CD14-positive monocyte (primary cell): ENCODE measurements at regions not wholly inside any gene's neighbourhood (a gene's known extent, or its start where the extent isn't known, plus 50 kb on each side); places are given as distances from the start of the nearest gene placed in this dataset.

Experiments used
- DNase-seq, 3 donors: peaks; one replicate each; pipeline ENCODE4 v3.0.0-alpha.2; 2011 to 2022
- H2AFZ ChIP-seq: 2 replicates; pipeline ENCODE4 v1.6.0; 2012; ENCODE audit warnings: mild to moderate bottlenecking, low read depth, low read length, inconsistent platforms; ENCODE audit not compliant: insufficient read depth, poor library complexity, severe bottlenecking
- H3K27ac ChIP-seq, 2 donors: 1 replicate in 1 of 2; 2 replicates in 1 of 2; pipeline ENCODE4 v1.5.1; 2012 to 2013; ENCODE audit warnings: low read length in 2 of 2, control low read depth in 1 of 2, inconsistent platforms in 1 of 2, low read depth in 1 of 2, mild to moderate bottlenecking in 1 of 2
- H3K27me3 ChIP-seq, 2 donors: one replicate each; pipeline versions ENCODE4 v1.6.0 to v1.6.1; 2011 to 2013; ENCODE audit warnings: low read length in 2 of 2; ENCODE audit not compliant: control insufficient read depth in 2 of 2, insufficient read depth in 2 of 2
- H3K36me3 ChIP-seq, 2 donors: replicated peaks in 1 of 2; 1 replicate in 1 of 2; 2 replicates in 1 of 2; pipeline versions ENCODE4 v1.5.1 to v1.6.1; 2012 to 2013; ENCODE audit warnings: low read length in 2 of 2, control low read depth in 1 of 2, inconsistent platforms in 1 of 2, mild to moderate bottlenecking in 1 of 2; ENCODE audit not compliant: insufficient read depth in 2 of 2, control insufficient read depth in 1 of 2
- H3K4me1 ChIP-seq, 2 donors: 1 replicate in 1 of 2; 2 replicates in 1 of 2; pipeline versions ENCODE4 v1.5.1 to v1.6.1; 2012 to 2013; ENCODE audit warnings: low read length in 2 of 2, control low read depth in 1 of 2, inconsistent platforms in 1 of 2, mild to moderate bottlenecking in 1 of 2, moderate library complexity in 1 of 2; ENCODE audit not compliant: insufficient read depth in 2 of 2, control insufficient read depth in 1 of 2
- H3K4me2 ChIP-seq: replicated peaks from 2 replicates; pipeline ENCODE3; 2012; ENCODE audit warnings: low read length, moderate library complexity, mild to moderate bottlenecking; ENCODE audit not compliant: poor library complexity, severe bottlenecking; ENCODE audit errors: extremely low read depth
- H3K4me3 ChIP-seq, 3 experiments: fragments of 200-600 bp in 1 of 3; sonication (generic) in 1 of 3; replicated peaks in 1 of 3; 1 replicate in 2 of 3; 2 replicates in 1 of 3; pipeline ENCODE4 v1.5.1; 2011 to 2013; ENCODE audit warnings: low read length in 3 of 3, mild to moderate bottlenecking in 3 of 3, control low read depth in 2 of 3, low read depth in 2 of 3, inconsistent platforms in 1 of 3, moderate library complexity in 1 of 3
- H3K79me2 ChIP-seq: 2 replicates; pipeline ENCODE4 v1.6.0; 2012; ENCODE audit warnings: mild to moderate bottlenecking, control low read depth, inconsistent platforms, low read length, moderate library complexity; ENCODE audit not compliant: insufficient read depth
- H3K9ac ChIP-seq: 2 replicates; pipeline ENCODE4 v1.6.0; 2017; ENCODE audit warnings: low read length, mild to moderate bottlenecking; ENCODE audit not compliant: insufficient read depth, poor library complexity, severe bottlenecking
- H3K9me3 ChIP-seq, 2 donors: replicated peaks in 1 of 2; 1 replicate in 1 of 2; 2 replicates in 1 of 2; pipeline versions ENCODE4 v1.5.1 to v1.6.1; 2012 to 2013; ENCODE audit warnings: low read length in 2 of 2, control low read depth in 1 of 2; ENCODE audit not compliant: control insufficient read depth in 1 of 2, insufficient read depth in 1 of 2
- H4K20me1 ChIP-seq: 2 replicates; pipeline ENCODE4 v1.6.0; 2012; ENCODE audit warnings: mild to moderate bottlenecking, low read length, control low read depth, moderate library complexity; ENCODE audit not compliant: insufficient read depth
- H3K27ac Mint-ChIP-seq, 7 donors: one replicate each; pipeline ENCODE4 v1.8.0; 2020; ENCODE audit warnings: mild to moderate bottlenecking in 7 of 7, mixed read lengths in 7 of 7, moderate library complexity in 6 of 7, inconsistent platforms in 2 of 7
- H3K27me3 Mint-ChIP-seq, 3 donors: one replicate each; pipeline ENCODE4 v1.8.0; 2021 to 2022; ENCODE audit warnings: low read depth in 3 of 3, mild to moderate bottlenecking in 3 of 3, mixed read lengths in 3 of 3, moderate library complexity in 3 of 3, inconsistent platforms in 1 of 3
- H3K36me3 Mint-ChIP-seq, 2 donors: one replicate each; pipeline ENCODE4 v1.8.0; 2020; ENCODE audit warnings: mixed read lengths in 2 of 2, inconsistent platforms in 1 of 2, mild to moderate bottlenecking in 1 of 2
- H3K4me1 Mint-ChIP-seq: one replicate; pipeline ENCODE4 v1.8.0; 2020; ENCODE audit warnings: mild to moderate bottlenecking, mixed read lengths
- H3K4me3 Mint-ChIP-seq, 2 donors: one replicate each; pipeline ENCODE4 v1.8.0; 2020; ENCODE audit warnings: mild to moderate bottlenecking in 2 of 2, mixed read lengths in 2 of 2, moderate library complexity in 1 of 2
- H3K9me3 Mint-ChIP-seq, 7 donors: one replicate each; pipeline ENCODE4 v1.8.0; 2020 to 2022; ENCODE audit warnings: mixed read lengths in 7 of 7, mild to moderate bottlenecking in 6 of 7, moderate library complexity in 6 of 7, inconsistent platforms in 2 of 7
- CTCF ChIP-seq: fragments of 200-600 bp; IDR thresholded peaks from one replicate; pipeline ENCODE4 v1.8.0; 2022; ENCODE audit warnings: antibody characterized with exemption, mild to moderate bottlenecking
- WGBS: methylation state at CpG from one replicate; pipeline ENCODE4 v1.1.5; 2013; ENCODE audit warnings: missing lambda C conversion rate; ENCODE audit not compliant: insufficient coverage; 5-methylcytosine and 5-hydroxymethylcytosine counted together
- intact Hi-C, 2 donors: fragments of 100-400 bp; cut with micrococcal nuclease; formaldehyde crosslinking; loops; one replicate each; pipeline versions ENCODE4 v1.15.0 to v1.15.1; 2023

DNA sequence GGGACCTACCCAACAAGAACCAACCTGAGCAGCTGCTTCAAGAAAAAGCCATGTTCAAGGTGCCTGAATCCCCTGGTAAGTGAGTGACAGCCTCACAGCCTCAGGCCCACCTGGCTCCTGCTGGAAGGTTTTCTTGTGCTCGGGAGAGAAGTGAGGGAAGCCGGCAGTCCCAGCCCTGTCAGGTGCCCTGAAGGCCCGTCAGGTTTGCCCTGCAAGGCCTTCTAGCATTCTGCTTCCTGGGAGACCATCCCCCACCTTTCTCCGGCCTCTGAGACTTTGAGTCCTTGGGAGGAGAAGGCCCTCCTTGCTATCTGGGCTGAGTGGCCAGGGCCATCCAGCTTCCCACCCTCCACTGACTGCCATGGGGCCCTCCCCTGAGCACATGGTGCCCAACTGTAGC is 166.7 kb upstream of the ZNF267 start:
- Histone ChIP-seq H2AFZ (no peak overlapping the region), H3K27ac (no peak overlapping the region), H3K4me1 (peaks cover under 1% of the 10 kb centered on the region in 2 donors), H3K79me2 (no peaks in the 10 kb centered on the region), H3K27me3 (peaks cover 0 to 8% of the 10 kb centered on the region in 2 donors), H3K9ac (no peak overlapping the region), H3K4me2 (no peak overlapping the region), H4K20me1 (no peaks in the 10 kb centered on the region), H3K36me3 (no peaks in the 10 kb centered on the region), H3K4me3 (no peak overlapping the region), H3K9me3 (no peaks in the 10 kb centered on the region)
- peaks cover 0 to 6% (median 3%) of the 10 kb centered on the region in 7 donors for H3K9me3 Mint-ChIP-seq
- no peak overlapping the region for H3K4me3 Mint-ChIP-seq
- TF ChIP-seq CTCF = no peak
- H3K27me3 Mint-ChIP-seq = peaks cover 8 to 18% (median 13%) of the 10 kb centered on the region in 3 donors
- H3K36me3 Mint-ChIP-seq = peaks cover 0 to 6% of the 10 kb centered on the region in 2 donors
- 87% methylated on average over 3 of the region's 4 CpGs for WGBS
- H3K4me1 Mint-ChIP-seq = no peaks in the 10 kb centered on the region
- intact Hi-C loops = no loop called here
- no peak overlapping the region for H3K27ac Mint-ChIP-seq
- no peak for DNase-seq

- DNase-seq = no peak
- H3K9ac ChIP-seq = no peak overlapping the region
- H3K27ac Mint-ChIP-seq = no peak overlapping the region
These were observed 165.8 kb upstream of the ZNF267 start for GRCh38 chr16:31707743-31708335.

More at GRCh38 chr16:31707743-31708335, 165.8 kb upstream of the ZNF267 start:
- Histone ChIP-seq H4K20me1 (no peaks in the 10 kb centered on the region), H3K9me3 (peaks cover 0 to 6% of the 10 kb centered on the region in 2 donors), H3K4me2 (no peak overlapping the region), H3K4me3 (no peak overlapping the region), H3K36me3 (no peaks in the 10 kb centered on the region), H3K27me3 (no peaks in the 10 kb centered on the region), H3K79me2 (no peaks in the 10 kb centered on the region), H3K27ac (no peak overlapping the region), H2AFZ (no peak overlapping the region), H3K4me1 (no peaks in the 10 kb centered on the region)
- H3K4me3 Mint-ChIP-seq = no peak overlapping the region
- no peak for TF ChIP-seq CTCF
- H3K36me3 Mint-ChIP-seq = peaks cover 0 to under 1% of the 10 kb centered on the region in 2 donors
- intact Hi-C loops = no loop called here
- peaks cover 3 to 11% (median 9%) of the 10 kb centered on the region in 3 donors for H3K27me3 Mint-ChIP-seq
- peaks cover 3% of the 10 kb centered on the region for H3K4me1 Mint-ChIP-seq
- H3K9me3 Mint-ChIP-seq = peaks cover 3 to 12% (median 7%) of the 10 kb centered on the region in 7 donors
- WGBS = 94% methylated on average over 9 of the region's 10 CpGs
